SK-N-SH treated with all-trans-retinoic acid at 6 μM for 48 hours (cell line): ENCODE measurements at regions not wholly inside any gene's neighbourhood (a gene's known extent, or its start where the extent isn't known, plus 50 kb on each side); places are given as distances from the start of the nearest gene placed in this dataset.

Experiments
- ARNTL ChIP-seq: fragments of 450-650 bp; formaldehyde crosslinking; IDR thresholded peaks from 2 replicates; pipeline ENCODE4 v1.5.0; 2020; ENCODE audit warnings: low read depth, mild to moderate bottlenecking, moderate library complexity, borderline replicate concordance
- BACH2 ChIP-seq: fragments of 250-450 bp; sonication (Bioruptor Pico); IDR thresholded peaks from 2 replicates; pipeline ENCODE4 v1.9.0; 2021; ENCODE audit warnings: mild to moderate bottlenecking, borderline replicate concordance
- ISL1 ChIP-seq: fragments of 250-450 bp; sonication (Bioruptor Pico); IDR thresholded peaks from 2 replicates; pipeline ENCODE4 v2.1.2; 2022; ENCODE audit warnings: mild to moderate bottlenecking, moderate library complexity
- RARB ChIP-seq: fragments of 250-450 bp; sonication (Bioruptor Pico); IDR thresholded peaks from 2 replicates; pipeline ENCODE4 v1.8.0; 2021; ENCODE audit warnings: mild to moderate bottlenecking, moderate library complexity
- TCF4 ChIP-seq: fragments of 250-450 bp; sonication (Bioruptor Pico); IDR thresholded peaks from 2 replicates; pipeline ENCODE4 v1.8.0; 2021; ENCODE audit warnings: mild to moderate bottlenecking, moderate library complexity, borderline replicate concordance
- ZC3H10 ChIP-seq: fragments of 250-450 bp; sonication (Bioruptor Pico); IDR thresholded peaks from 2 replicates; pipeline ENCODE4 v1.5.1; 2021; ENCODE audit warnings: mild to moderate bottlenecking, moderate library complexity
- ZNF565 ChIP-seq: fragments of 450-650 bp; formaldehyde crosslinking; conservative IDR thresholded peaks from 2 replicates; pipeline ENCODE4 v1.5.0; 2020; ENCODE audit warnings: low read depth, mild to moderate bottlenecking, moderate library complexity
- ZNF8 ChIP-seq: fragments of 450-650 bp; formaldehyde crosslinking; IDR thresholded peaks from 2 replicates; pipeline ENCODE4 v1.5.0; 2020; ENCODE audit warnings: mild to moderate bottlenecking, moderate library complexity
- TF ChIP-seq, protein P1 (sequence below): fragments of 250-450 bp; sonication (Bioruptor Pico); IDR thresholded peaks from 2 replicates; pipeline ENCODE4 v1.8.0; 2020; ENCODE audit warnings: mild to moderate bottlenecking, moderate library complexity, borderline replicate concordance
- TF ChIP-seq, protein P2 (sequence below): fragments of 250-450 bp; sonication (Bioruptor Pico); IDR thresholded peaks from 2 replicates; pipeline ENCODE4 v1.5.1; 2020; ENCODE audit warnings: low read depth, mild to moderate bottlenecking, moderate library complexity

DNA sequence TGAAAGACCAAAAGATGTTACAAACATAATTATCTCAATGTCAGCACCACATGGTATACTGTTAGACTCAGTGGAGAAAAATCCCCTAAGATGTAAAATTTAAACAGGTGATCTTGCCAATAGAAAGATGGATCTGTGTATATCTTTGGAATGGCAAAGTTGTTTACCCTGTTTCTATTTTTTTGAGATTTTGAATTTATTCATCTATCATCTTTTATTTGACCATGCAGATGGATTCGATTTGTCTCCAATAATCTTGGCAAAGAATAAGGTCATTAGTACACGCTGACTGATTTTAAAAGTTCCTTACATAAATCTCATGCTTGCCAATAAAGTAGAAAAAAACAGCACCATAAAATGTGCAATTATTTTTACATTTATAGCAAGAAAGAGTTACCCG, 459.3 kb downstream of the MBD2 start:
- TF ChIP-seq BACH2 (CRISPR knock-in tag): no peak
- TF ChIP-seq, protein P1, sequence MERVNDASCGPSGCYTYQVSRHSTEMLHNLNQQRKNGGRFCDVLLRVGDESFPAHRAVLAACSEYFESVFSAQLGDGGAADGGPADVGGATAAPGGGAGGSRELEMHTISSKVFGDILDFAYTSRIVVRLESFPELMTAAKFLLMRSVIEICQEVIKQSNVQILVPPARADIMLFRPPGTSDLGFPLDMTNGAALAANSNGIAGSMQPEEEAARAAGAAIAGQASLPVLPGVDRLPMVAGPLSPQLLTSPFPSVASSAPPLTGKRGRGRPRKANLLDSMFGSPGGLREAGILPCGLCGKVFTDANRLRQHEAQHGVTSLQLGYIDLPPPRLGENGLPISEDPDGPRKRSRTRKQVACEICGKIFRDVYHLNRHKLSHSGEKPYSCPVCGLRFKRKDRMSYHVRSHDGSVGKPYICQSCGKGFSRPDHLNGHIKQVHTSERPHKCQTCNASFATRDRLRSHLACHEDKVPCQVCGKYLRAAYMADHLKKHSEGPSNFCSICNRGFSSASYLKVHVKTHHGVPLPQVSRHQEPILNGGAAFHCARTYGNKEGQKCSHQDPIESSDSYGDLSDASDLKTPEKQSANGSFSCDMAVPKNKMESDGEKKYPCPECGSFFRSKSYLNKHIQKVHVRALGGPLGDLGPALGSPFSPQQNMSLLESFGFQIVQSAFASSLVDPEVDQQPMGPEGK (CRISPR knock-in tag): no peak
- TF ChIP-seq ZC3H10: no peak
- TF ChIP-seq, protein P2, sequence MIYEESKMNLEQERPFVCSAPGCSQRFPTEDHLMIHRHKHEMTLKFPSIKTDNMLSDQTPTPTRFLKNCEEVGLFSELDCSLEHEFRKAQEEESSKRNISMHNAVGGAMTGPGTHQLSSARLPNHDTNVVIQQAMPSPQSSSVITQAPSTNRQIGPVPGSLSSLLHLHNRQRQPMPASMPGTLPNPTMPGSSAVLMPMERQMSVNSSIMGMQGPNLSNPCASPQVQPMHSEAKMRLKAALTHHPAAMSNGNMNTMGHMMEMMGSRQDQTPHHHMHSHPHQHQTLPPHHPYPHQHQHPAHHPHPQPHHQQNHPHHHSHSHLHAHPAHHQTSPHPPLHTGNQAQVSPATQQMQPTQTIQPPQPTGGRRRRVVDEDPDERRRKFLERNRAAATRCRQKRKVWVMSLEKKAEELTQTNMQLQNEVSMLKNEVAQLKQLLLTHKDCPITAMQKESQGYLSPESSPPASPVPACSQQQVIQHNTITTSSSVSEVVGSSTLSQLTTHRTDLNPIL: no peak
- TF ChIP-seq ZNF8 (CRISPR knock-in tag): no peak
- TF ChIP-seq RARB (CRISPR knock-in tag): no peak
- TF ChIP-seq ZNF565 (CRISPR knock-in tag): no peak
- TF ChIP-seq ARNTL: no peak
- no peak for TF ChIP-seq ISL1 (CRISPR knock-in tag)
- TF ChIP-seq TCF4: no peak
